ENCODE measurements at regions not wholly inside any gene's neighbourhood (a gene's known extent, or its start where the extent isn't known, plus 50 kb on each side); places are given as distances from the start of the nearest gene placed in this dataset.

DNA sequence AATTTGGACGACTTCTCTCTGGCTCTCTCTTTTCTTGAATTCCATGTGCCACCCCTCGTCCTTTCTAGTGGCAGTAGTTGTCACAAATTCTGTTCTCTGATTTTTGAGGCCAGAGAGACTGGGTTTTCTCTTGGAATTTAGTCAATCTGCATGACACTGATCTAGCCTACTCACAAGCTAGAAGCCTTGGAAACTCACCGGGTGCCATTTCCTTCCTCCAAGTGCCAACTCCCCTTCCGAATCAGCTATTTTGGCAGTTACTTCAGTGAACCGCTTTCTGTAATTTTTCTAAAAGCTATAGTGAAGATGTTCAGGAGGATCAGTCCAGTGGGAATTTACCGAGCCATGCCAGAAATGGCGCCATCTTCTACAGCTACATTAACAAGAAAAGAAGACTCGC, 228.9 kb downstream of the PMP22 start:
- TF ChIP-seq, protein P1, sequence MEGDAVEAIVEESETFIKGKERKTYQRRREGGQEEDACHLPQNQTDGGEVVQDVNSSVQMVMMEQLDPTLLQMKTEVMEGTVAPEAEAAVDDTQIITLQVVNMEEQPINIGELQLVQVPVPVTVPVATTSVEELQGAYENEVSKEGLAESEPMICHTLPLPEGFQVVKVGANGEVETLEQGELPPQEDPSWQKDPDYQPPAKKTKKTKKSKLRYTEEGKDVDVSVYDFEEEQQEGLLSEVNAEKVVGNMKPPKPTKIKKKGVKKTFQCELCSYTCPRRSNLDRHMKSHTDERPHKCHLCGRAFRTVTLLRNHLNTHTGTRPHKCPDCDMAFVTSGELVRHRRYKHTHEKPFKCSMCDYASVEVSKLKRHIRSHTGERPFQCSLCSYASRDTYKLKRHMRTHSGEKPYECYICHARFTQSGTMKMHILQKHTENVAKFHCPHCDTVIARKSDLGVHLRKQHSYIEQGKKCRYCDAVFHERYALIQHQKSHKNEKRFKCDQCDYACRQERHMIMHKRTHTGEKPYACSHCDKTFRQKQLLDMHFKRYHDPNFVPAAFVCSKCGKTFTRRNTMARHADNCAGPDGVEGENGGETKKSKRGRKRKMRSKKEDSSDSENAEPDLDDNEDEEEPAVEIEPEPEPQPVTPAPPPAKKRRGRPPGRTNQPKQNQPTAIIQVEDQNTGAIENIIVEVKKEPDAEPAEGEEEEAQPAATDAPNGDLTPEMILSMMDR (IDR thresholded peaks at IDR 0.05), result no peak
- no peak for TF ChIP-seq POLR2A (IDR thresholded peaks at IDR 0.05)

Data from right lobe of liver (tissue), 4 donors.